ENCODE measurements at regions not wholly inside any gene's neighbourhood (a gene's known extent, or its start where the extent isn't known, plus 50 kb on each side); places are given as distances from the start of the nearest gene placed in this dataset.
A peak's percentile ranks its signal among the peaks of the same experiment; 100 is the strongest.
"Not testable (repeated sequence)": the region's sequence is repeated elsewhere in the genome, so short reads cannot be mapped to it uniquely, and the experiment has no call there.

DNA sequence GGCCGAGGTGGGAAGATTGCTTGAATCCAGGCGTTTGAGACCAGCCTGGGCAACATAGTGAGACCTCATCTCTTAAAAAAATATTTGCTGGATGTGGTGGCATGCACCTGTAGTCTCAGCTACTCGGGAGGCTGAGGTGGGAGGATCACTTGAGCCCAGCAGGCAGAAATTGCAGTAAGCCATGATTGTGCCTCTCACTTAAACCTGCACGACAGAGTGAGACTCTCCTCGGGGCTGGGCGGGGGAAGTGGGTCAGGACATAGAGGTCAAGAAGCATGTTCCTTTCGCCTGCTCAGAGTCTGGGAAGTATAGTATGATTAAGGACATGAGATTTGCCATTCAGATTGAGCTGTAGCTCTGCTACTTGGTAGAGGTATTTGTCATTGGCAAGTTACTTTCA, 52.3 kb downstream of the SEPTIN7 start:
- H3K27ac Mint-ChIP-seq; H3K4me1 ChIP-seq (ENCODE audit: control insufficient read depth in 1 of 2, extremely low read depth in 1 of 2, insufficient read depth in 2 of 2, low read length in 2 of 2); H3K27ac ChIP-seq (ENCODE audit: low read length); H3K36me3 ChIP-seq (ENCODE audit: control insufficient read depth in 2 of 2, extremely low read depth in 1 of 2, insufficient read depth in 1 of 2, low read length in 1 of 2); CTCF ChIA-PET; H3K27me3 ChIP-seq (replicated peaks in 1 of 2; ENCODE audit: control insufficient read depth in 2 of 2, extremely low read depth in 1 of 2, insufficient read depth in 2 of 2, low read length in 1 of 2); H3K9me3 Mint-ChIP-seq; H3K4me3 ChIP-seq (ENCODE audit: control insufficient read depth in 1 of 2, extremely low read depth in 1 of 2, low read length in 1 of 2); DNase-seq; H3K9me3 ChIP-seq; H3K4me3 Mint-ChIP-seq; H3K27me3 Mint-ChIP-seq; ATAC-seq (replicated peaks in 1 of 4): not testable (repeated sequence)
- Mint-ChIP-seq H3K4me1 (peaks cover 77 to 80% (median 80%) of the 10 kb centered on the region in 3 donors), H3K36me3 (peaks cover 49% of the 10 kb centered on the region)
- POLR2A ChIA-PET: interaction anchor here (0.5 to 1.0 kb wide), 2 partner anchors 153 to 1594 kb away, joined by 3 to 5 read pairs; no protein-coding TSS in a partner anchor
- WGBS (ENCODE audit: insufficient coverage): 95% methylated on average over 7 of the region's 7 CpGs

DNA sequence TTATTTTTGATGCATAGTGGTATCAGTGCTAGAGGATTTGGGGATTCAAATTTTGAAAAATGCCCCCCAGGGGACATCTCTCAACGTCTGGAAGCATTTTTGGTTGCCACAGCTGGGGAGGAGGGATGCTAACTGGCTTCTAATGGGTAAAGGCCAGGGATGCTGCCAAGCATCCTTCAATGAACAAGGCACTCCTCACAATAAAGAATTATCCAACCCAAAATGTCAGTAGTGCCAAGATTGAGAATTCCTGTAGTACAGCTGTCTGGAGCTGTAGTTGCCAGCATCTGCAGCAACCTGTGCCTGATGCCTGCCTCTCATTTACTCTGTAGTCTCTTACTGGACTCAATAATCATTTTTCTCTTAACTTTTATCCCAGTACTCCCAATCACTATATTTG, 53.5 kb downstream of the SEPTIN7 start:
- H3K27ac Mint-ChIP-seq: no peak overlapping the region
- Histone ChIP-seq H3K9me3 (no peaks in the 10 kb centered on the region), H3K36me3 (ENCODE audit: control insufficient read depth in 2 of 2, extremely low read depth in 1 of 2, insufficient read depth in 1 of 2, low read length in 1 of 2) (peaks cover 5 to 8% of the 10 kb centered on the region in 2 donors), H3K4me3 (ENCODE audit: control insufficient read depth in 1 of 2, extremely low read depth in 1 of 2, low read length in 1 of 2) (no peak overlapping the region), H3K4me1 (ENCODE audit: control insufficient read depth in 1 of 2, extremely low read depth in 1 of 2, insufficient read depth in 2 of 2, low read length in 2 of 2) (peaks cover 2 to 8% of the 10 kb centered on the region in 2 experiments), H3K27ac (ENCODE audit: low read length) (no peak overlapping the region), H3K27me3 (replicated peaks in 1 of 2; ENCODE audit: control insufficient read depth in 2 of 2, extremely low read depth in 1 of 2, insufficient read depth in 2 of 2, low read length in 1 of 2) (no peaks in the 10 kb centered on the region)
- peaks cover 0 to 2% (median 0%) of the 10 kb centered on the region in 3 donors for H3K9me3 Mint-ChIP-seq
- no CpG with 5 or more reads among the region's 1 CpG for WGBS (ENCODE audit: insufficient coverage)
- ATAC-seq (replicated peaks in 1 of 4) (no peak), DNase-seq (no peak)
- H3K4me3 Mint-ChIP-seq: no peak overlapping the region
- POLR2A ChIA-PET: no interaction called here
- peaks cover 76 to 77% (median 76%) of the 10 kb centered on the region in 3 donors for H3K4me1 Mint-ChIP-seq
- no peaks in the 10 kb centered on the region for H3K27me3 Mint-ChIP-seq
- H3K36me3 Mint-ChIP-seq: peaks cover 41% of the 10 kb centered on the region
- CTCF ChIA-PET: no interaction called here

DNA sequence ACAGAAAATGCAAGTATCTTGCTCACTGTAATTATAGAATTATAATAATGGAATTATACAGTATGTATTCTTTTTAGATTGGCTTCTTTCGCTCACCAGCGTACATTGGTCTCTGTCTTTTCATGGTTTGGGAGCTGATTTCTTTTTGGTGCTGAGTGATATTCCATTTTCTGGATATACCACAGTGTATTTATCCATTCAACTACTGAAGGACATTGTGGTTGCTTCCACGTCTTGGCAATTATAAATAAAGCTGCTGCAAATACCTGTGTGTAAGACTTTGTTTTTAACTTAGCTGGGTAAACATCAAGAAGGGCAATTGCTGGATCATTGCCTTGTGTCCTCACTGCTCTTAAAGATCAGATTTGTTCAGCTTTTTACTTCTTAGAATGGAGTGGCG, 55.3 kb downstream of the SEPTIN7 start:
- Mint-ChIP-seq H3K27ac (peak overlapping the region in 1 of 2 donors; percentile 36), H3K4me1 (peaks cover 78 to 81% (median 78%) of the 10 kb centered on the region in 3 donors), H3K9me3 (peaks cover 0 to 2% (median 0%) of the 10 kb centered on the region in 3 donors), H3K36me3 (peaks cover 40% of the 10 kb centered on the region), H3K4me3 (no peak overlapping the region), H3K27me3 (no peaks in the 10 kb centered on the region)
- peaks cover 5% of the 10 kb centered on the region in 2 donors for H3K36me3 ChIP-seq (ENCODE audit: control insufficient read depth in 2 of 2, extremely low read depth in 1 of 2, insufficient read depth in 1 of 2, low read length in 1 of 2)
- DNase-seq (no peak), ATAC-seq (replicated peaks in 1 of 4) (no peak)
- H3K4me3 ChIP-seq (ENCODE audit: control insufficient read depth in 1 of 2, extremely low read depth in 1 of 2, low read length in 1 of 2): no peak overlapping the region
- H3K27me3 ChIP-seq (replicated peaks in 1 of 2; ENCODE audit: control insufficient read depth in 2 of 2, extremely low read depth in 1 of 2, insufficient read depth in 2 of 2, low read length in 1 of 2): no peaks in the 10 kb centered on the region
- peaks cover 5 to 7% of the 10 kb centered on the region in 2 experiments for H3K4me1 ChIP-seq (ENCODE audit: control insufficient read depth in 1 of 2, extremely low read depth in 1 of 2, insufficient read depth in 2 of 2, low read length in 2 of 2)
- ChIA-PET POLR2A (interaction anchor here in 1 of 2 donors (1.1 kb wide), 1 partner anchor 11 kb away, joined by 5 read pairs; no protein-coding TSS in a partner anchor), CTCF (interaction anchor here in 1 of 2 donors (0.6 kb wide), 1 partner anchor 236 kb away, joined by 8 read pairs; no protein-coding TSS in a partner anchor)
- 60% methylated on average over 1 of the region's 4 CpGs for WGBS (ENCODE audit: insufficient coverage)
- H3K27ac ChIP-seq (ENCODE audit: low read length): no peak overlapping the region
- H3K9me3 ChIP-seq: no peaks in the 10 kb centered on the region

DNA sequence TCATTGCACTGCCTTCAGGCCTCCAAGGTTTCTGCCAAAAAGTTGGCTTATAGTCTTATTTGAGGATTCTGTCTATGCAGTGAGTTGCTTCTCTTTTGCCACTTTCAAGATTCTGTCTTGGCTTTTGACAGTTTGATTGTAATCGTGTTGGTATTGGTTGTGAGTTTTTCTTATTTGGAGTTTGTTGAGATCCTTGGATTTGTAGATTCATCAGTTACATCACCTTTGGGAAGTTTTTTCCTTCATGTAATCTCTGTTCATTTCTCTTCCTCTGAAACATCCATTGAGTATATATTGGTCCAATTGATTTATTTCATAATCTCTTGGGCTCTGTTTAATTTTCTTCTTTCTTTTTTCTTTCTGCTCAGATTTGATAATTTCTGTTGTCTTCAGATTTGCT, 59.8 kb downstream of the SEPTIN7 start:
- H3K27me3 Mint-ChIP-seq: no peaks in the 10 kb centered on the region
- no CpG with 5 or more reads among the region's 1 CpG for WGBS (ENCODE audit: insufficient coverage)
- Histone ChIP-seq H3K9me3 (no peaks in the 10 kb centered on the region), H3K27ac (ENCODE audit: low read length) (no peak overlapping the region), H3K27me3 (replicated peaks in 1 of 2; ENCODE audit: control insufficient read depth in 2 of 2, extremely low read depth in 1 of 2, insufficient read depth in 2 of 2, low read length in 1 of 2) (no peaks in the 10 kb centered on the region), H3K4me3 (ENCODE audit: control insufficient read depth in 1 of 2, extremely low read depth in 1 of 2, low read length in 1 of 2) (no peak overlapping the region), H3K4me1 (ENCODE audit: control insufficient read depth in 1 of 2, extremely low read depth in 1 of 2, insufficient read depth in 2 of 2, low read length in 2 of 2) (peaks cover 2 to 3% of the 10 kb centered on the region in 2 experiments), H3K36me3 (ENCODE audit: control insufficient read depth in 2 of 2, extremely low read depth in 1 of 2, insufficient read depth in 1 of 2, low read length in 1 of 2) (peaks cover 0 to 21% of the 10 kb centered on the region in 2 donors)
- H3K27ac Mint-ChIP-seq: no peak overlapping the region
- peaks cover 49 to 58% (median 56%) of the 10 kb centered on the region in 3 donors for H3K4me1 Mint-ChIP-seq
- ChIA-PET CTCF (interaction anchor here (0.5 to 1.0 kb wide), 2 partner anchors 151 to 825 kb away, joined by 3 to 6 read pairs; no protein-coding TSS in a partner anchor), POLR2A (no interaction called here)
- peaks cover 34% of the 10 kb centered on the region for H3K36me3 Mint-ChIP-seq
- peaks cover 0 to 2% (median 0%) of the 10 kb centered on the region in 3 donors for H3K9me3 Mint-ChIP-seq
- H3K4me3 Mint-ChIP-seq: no peak overlapping the region
- ATAC-seq (replicated peaks in 1 of 4) (no peak), DNase-seq (no peak)

GRCh38 chr7:35865287-35865686, 64.4 kb downstream of the SEPTIN7 start:
- CTCF ChIA-PET: no interaction called here
- no peak overlapping the region for H3K4me3 ChIP-seq (ENCODE audit: control insufficient read depth in 1 of 2, extremely low read depth in 1 of 2, low read length in 1 of 2)
- no peak overlapping the region for H3K27ac ChIP-seq (ENCODE audit: low read length)
- H3K36me3 ChIP-seq (ENCODE audit: control insufficient read depth in 2 of 2, extremely low read depth in 1 of 2, insufficient read depth in 1 of 2, low read length in 1 of 2): peaks cover 0 to 41% of the 10 kb centered on the region in 2 donors
- peaks cover 0 to 2% of the 10 kb centered on the region in 2 experiments for H3K4me1 ChIP-seq (ENCODE audit: control insufficient read depth in 1 of 2, extremely low read depth in 1 of 2, insufficient read depth in 2 of 2, low read length in 2 of 2)
- Mint-ChIP-seq H3K36me3 (peaks cover 40% of the 10 kb centered on the region), H3K27me3 (no peaks in the 10 kb centered on the region), H3K9me3 (no peaks in the 10 kb centered on the region), H3K4me1 (peaks cover 36 to 48% (median 44%) of the 10 kb centered on the region in 3 donors), H3K4me3 (no peak overlapping the region), H3K27ac (no peak overlapping the region)
- WGBS (ENCODE audit: insufficient coverage): no CpG with 5 or more reads among the region's 3 CpGs
- no peaks in the 10 kb centered on the region for H3K27me3 ChIP-seq (replicated peaks in 1 of 2; ENCODE audit: control insufficient read depth in 2 of 2, extremely low read depth in 1 of 2, insufficient read depth in 2 of 2, low read length in 1 of 2)
- no peaks in the 10 kb centered on the region for H3K9me3 ChIP-seq
- POLR2A ChIA-PET: no interaction called here
- ATAC-seq (replicated peaks in 1 of 4) (no peak), DNase-seq (no peak)

DNA sequence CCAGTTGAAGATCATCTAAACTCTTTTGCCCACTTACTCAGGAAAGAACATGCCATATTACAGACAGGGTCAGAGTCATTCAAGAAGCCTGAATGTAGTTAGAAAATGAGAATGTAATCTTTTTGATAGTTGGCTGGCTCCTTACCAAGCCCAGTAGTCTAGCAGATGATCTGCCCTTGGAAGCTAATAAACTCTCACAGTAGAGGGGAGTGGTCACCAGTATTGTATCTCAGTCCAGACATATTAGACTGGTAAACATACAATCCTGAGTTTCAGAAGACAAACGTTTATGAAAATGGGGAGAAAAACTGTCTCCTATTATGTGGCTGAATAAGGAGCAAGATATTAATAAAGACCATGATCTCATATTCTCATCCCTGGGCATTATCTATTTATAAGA, 65.3 kb downstream of the SEPTIN7 start:
- no CpG with 5 or more reads among the region's 1 CpG for WGBS (ENCODE audit: insufficient coverage)
- Histone ChIP-seq H3K9me3 (no peaks in the 10 kb centered on the region), H3K4me3 (ENCODE audit: control insufficient read depth in 1 of 2, extremely low read depth in 1 of 2, low read length in 1 of 2) (no peak overlapping the region), H3K27ac (ENCODE audit: low read length) (no peak overlapping the region), H3K36me3 (ENCODE audit: control insufficient read depth in 2 of 2, extremely low read depth in 1 of 2, insufficient read depth in 1 of 2, low read length in 1 of 2) (peaks cover 0 to 40% of the 10 kb centered on the region in 2 donors), H3K27me3 (replicated peaks in 1 of 2; ENCODE audit: control insufficient read depth in 2 of 2, extremely low read depth in 1 of 2, insufficient read depth in 2 of 2, low read length in 1 of 2) (no peaks in the 10 kb centered on the region), H3K4me1 (ENCODE audit: control insufficient read depth in 1 of 2, extremely low read depth in 1 of 2, insufficient read depth in 2 of 2, low read length in 2 of 2) (peaks cover 0 to 2% of the 10 kb centered on the region in 2 experiments)
- DNase-seq: no peak
- Mint-ChIP-seq H3K27ac (peak overlapping the region in 1 of 2 donors; percentile 9), H3K27me3 (no peaks in the 10 kb centered on the region), H3K4me3 (no peak overlapping the region), H3K4me1 (peaks cover 32 to 43% (median 40%) of the 10 kb centered on the region in 3 donors), H3K36me3 (peaks cover 40% of the 10 kb centered on the region), H3K9me3 (no peaks in the 10 kb centered on the region)
- no peak for ATAC-seq (replicated peaks in 1 of 4)
- POLR2A ChIA-PET: interaction anchor here in 1 of 2 donors (0.6 kb wide), 1 partner anchor 1583 kb away, joined by 12 read pairs; no protein-coding TSS in a partner anchor
- CTCF ChIA-PET: interaction anchor here in 1 of 2 donors (0.6 kb wide), 1 partner anchor 155 kb away, joined by 3 read pairs; no protein-coding TSS in a partner anchor
